ENCODE measurements at regions not wholly inside any gene's neighbourhood (a gene's known extent, or its start where the extent isn't known, plus 50 kb on each side); places are given as distances from the start of the nearest gene placed in this dataset.

GRCh38 chr13:97559981-97560380 lies 126.0 kb downstream of the RAP2A start:
- ChIA-PET CTCF (no interaction called here), POLR2A (no interaction called here)
- H3K4me2 ChIP-seq (replicated peaks; ENCODE audit: low read depth, low read length, poor library complexity, severe bottlenecking) = no peak overlapping the region
- H3K4me3 ChIP-seq (ENCODE audit: control extremely low read depth in 1 of 5, extremely low read depth in 1 of 5, insufficient read depth in 1 of 5, low read depth in 2 of 5, low read length in 4 of 5) = no peak overlapping the region
- no peak for TF ChIP-seq CTCF (IDR thresholded peaks at IDR 0.05)
- TF ChIP-seq EZH2 (IDR thresholded peaks at IDR 0.05; ENCODE audit: borderline replicate concordance, insufficient read depth, low read depth, low read length, poor library complexity, severe bottlenecking) = no peak
- Mint-ChIP-seq H3K4me1 (no peaks in the 10 kb centered on the region), H3K27me3 (peaks cover 7% of the 10 kb centered on the region), H3K4me3 (no peak overlapping the region), H3K9me3 (ENCODE audit: insufficient read depth) (no peaks in the 10 kb centered on the region), H3K27ac (no peak overlapping the region)
- no peaks in the 10 kb centered on the region for H3K79me2 ChIP-seq (ENCODE audit: control insufficient read depth, insufficient read depth, low read length)
- H3K27ac ChIP-seq (ENCODE audit: low read length in 2 of 2) = no peak overlapping the region
- no peaks in the 10 kb centered on the region for H3K36me3 ChIP-seq (replicated peaks in 1 of 2; ENCODE audit: control extremely low read depth in 1 of 2, control insufficient read depth in 1 of 2, extremely low read depth in 1 of 2, insufficient read depth in 2 of 2, low read length in 1 of 2)
- H3K9me3 ChIP-seq (ENCODE audit: control extremely low read depth in 1 of 3, control insufficient read depth in 2 of 3, insufficient read depth in 1 of 3, low read length in 2 of 3) = no peaks in the 10 kb centered on the region
- H3K9ac ChIP-seq (ENCODE audit: low read length) = no peak overlapping the region
- no peak for ATAC-seq (ENCODE audit: low read depth)
- no peaks in the 10 kb centered on the region for H3K4me1 ChIP-seq (ENCODE audit: control insufficient read depth in 2 of 2, insufficient read depth in 2 of 2, low read length in 2 of 2)
- no peaks in the 10 kb centered on the region for H4K20me1 ChIP-seq (ENCODE audit: control insufficient read depth, insufficient read depth, low read length, poor library complexity, severe bottlenecking)
- no peak for DNase-seq
- H3K27me3 ChIP-seq (replicated peaks in 1 of 4; ENCODE audit: control extremely low read depth in 1 of 4, control insufficient read depth in 3 of 4, insufficient read depth in 4 of 4, low read length in 3 of 4) = peaks cover 0 to 8% (median 3%) of the 10 kb centered on the region in 4 experiments
- H2AFZ ChIP-seq (ENCODE audit: insufficient read depth, low read depth, low read length, poor library complexity, severe bottlenecking) = no peak overlapping the region
- intact Hi-C loops (cut with micrococcal nuclease) = no loop called here
- 95% methylated on average over 3 of the region's 3 CpGs for WGBS (ENCODE audit: insufficient coverage)

GRCh38 chr13:97561182-97561581 lies 127.2 kb downstream of the RAP2A start:
- H3K4me1 Mint-ChIP-seq = no peaks in the 10 kb centered on the region
- H3K4me2 ChIP-seq (replicated peaks; ENCODE audit: low read depth, low read length, poor library complexity, severe bottlenecking) = no peak overlapping the region
- WGBS (ENCODE audit: insufficient coverage) = no CpG with 5 or more reads among the region's 1 CpG
- H3K27ac Mint-ChIP-seq = no peak overlapping the region
- no peak overlapping the region for H3K27ac ChIP-seq (ENCODE audit: low read length in 2 of 2)
- no peaks in the 10 kb centered on the region for H3K9me3 ChIP-seq (ENCODE audit: control extremely low read depth in 1 of 3, control insufficient read depth in 2 of 3, insufficient read depth in 1 of 3, low read length in 2 of 3)
- no peak for ATAC-seq (ENCODE audit: low read depth)
- peaks cover 0 to 15% (median 3%) of the 10 kb centered on the region in 4 experiments for H3K27me3 ChIP-seq (replicated peaks in 1 of 4; ENCODE audit: control extremely low read depth in 1 of 4, control insufficient read depth in 3 of 4, insufficient read depth in 4 of 4, low read length in 3 of 4)
- no peaks in the 10 kb centered on the region for H3K4me1 ChIP-seq (ENCODE audit: control insufficient read depth in 2 of 2, insufficient read depth in 2 of 2, low read length in 2 of 2)
- TF ChIP-seq EZH2 (IDR thresholded peaks at IDR 0.05; ENCODE audit: borderline replicate concordance, insufficient read depth, low read depth, low read length, poor library complexity, severe bottlenecking) (no peak), CTCF (IDR thresholded peaks at IDR 0.05) (no peak)
- no peaks in the 10 kb centered on the region for H3K79me2 ChIP-seq (ENCODE audit: control insufficient read depth, insufficient read depth, low read length)
- intact Hi-C loops (cut with micrococcal nuclease) = no loop called here
- no peak overlapping the region for H3K4me3 Mint-ChIP-seq
- no peaks in the 10 kb centered on the region for H3K36me3 ChIP-seq (replicated peaks in 1 of 2; ENCODE audit: control extremely low read depth in 1 of 2, control insufficient read depth in 1 of 2, extremely low read depth in 1 of 2, insufficient read depth in 2 of 2, low read length in 1 of 2)
- no peak overlapping the region for H3K4me3 ChIP-seq (ENCODE audit: control extremely low read depth in 1 of 5, extremely low read depth in 1 of 5, insufficient read depth in 1 of 5, low read depth in 2 of 5, low read length in 4 of 5)
- DNase-seq = no peak
- no peaks in the 10 kb centered on the region for H4K20me1 ChIP-seq (ENCODE audit: control insufficient read depth, insufficient read depth, low read length, poor library complexity, severe bottlenecking)
- H3K9ac ChIP-seq (ENCODE audit: low read length) = no peak overlapping the region
- H2AFZ ChIP-seq (ENCODE audit: insufficient read depth, low read depth, low read length, poor library complexity, severe bottlenecking) = no peak overlapping the region
- H3K9me3 Mint-ChIP-seq (ENCODE audit: insufficient read depth) = no peaks in the 10 kb centered on the region
- ChIA-PET POLR2A (no interaction called here), CTCF (no interaction called here)
- H3K27me3 Mint-ChIP-seq = peaks cover 16% of the 10 kb centered on the region

Data from B cell (primary cell).